HG03378 (cell line): ENCODE measurements at regions not wholly inside any gene's neighbourhood (a gene's known extent, or its start where the extent isn't known, plus 50 kb on each side); places are given as distances from the start of the nearest gene placed in this dataset.
"Not testable (repeated sequence)": the region's sequence is repeated elsewhere in the genome, so short reads cannot be mapped to it uniquely, and the experiment has no call there.

Experiments
- ATAC-seq: cut with Tn5 transposase; IDR thresholded peaks from one replicate; pipeline ENCODE4 v1.9.1; 2021; ENCODE audit warnings: mild to moderate bottlenecking, moderate library complexity; ENCODE audit not compliant: unreplicated experiment

DNA sequence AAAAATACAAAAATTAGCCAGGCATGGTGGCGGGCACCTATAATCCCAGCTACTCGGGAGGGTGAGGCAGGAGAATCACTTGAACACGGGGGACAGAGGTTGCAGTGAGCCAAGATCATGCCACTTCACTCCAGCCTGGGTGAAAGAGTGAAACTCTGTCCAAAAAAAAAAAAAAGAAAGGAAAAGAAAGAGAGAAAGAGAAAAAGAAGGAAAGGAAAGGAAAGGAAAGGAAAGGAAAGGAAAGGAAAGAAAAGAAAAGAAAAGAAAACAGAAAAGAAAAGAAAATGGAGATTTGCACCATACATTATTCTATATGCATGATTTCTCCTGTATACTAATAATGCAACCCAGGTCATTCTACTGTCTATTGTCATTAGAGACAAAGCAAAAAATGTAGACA is 421.5 kb downstream of the PCDH19 start:
- not testable (repeated sequence) for ATAC-seq

DNA sequence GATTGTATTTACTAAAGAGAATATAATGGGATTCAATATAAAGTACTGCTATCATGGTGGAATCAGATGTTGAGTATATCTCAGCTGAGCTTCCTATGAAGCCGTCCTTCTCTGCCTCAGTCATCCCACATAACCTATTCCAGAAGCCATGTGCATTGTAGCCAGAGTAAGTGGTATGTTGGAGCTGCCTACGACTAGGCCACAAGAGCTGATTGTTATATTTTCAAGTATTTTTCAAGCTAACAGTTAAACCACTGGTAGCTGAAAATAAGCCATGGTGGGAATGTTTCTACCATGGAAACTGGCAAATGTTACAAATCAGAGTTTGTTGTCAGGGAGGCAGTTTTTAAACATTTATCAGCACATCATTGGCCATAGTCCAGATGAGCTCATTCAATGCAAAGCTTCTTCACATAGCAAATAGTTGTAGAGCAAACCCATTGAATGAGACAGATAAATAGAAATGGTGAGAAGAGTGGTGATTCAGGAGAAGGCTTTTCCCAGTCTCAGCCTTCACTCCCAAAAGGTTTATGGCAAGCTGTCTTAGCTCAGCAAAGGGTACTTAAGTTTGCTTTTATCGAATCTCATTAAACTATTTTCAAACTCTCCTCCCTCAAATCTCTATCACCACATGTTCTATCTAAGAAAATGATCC is 436.4 kb downstream of the PCDH19 start:
- no peak for ATAC-seq

DNA sequence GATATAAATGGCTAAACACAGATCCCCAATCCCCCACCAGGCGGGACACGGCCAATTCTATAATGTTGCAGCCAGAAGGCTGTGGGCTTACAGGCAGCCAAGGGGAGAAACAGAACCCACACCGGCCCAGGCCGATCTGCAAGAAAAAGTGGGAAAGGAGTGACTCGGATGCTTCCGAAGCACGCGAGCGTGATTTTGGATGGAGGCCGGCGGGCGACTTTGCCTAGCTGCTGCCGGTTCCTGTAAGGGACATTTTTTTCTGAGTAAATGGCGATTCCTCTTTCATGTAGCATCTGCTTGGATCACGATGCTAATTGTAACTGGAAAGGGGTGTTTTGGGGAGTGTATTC is 470.2 kb downstream of the PCDH19 start:
- no peak for ATAC-seq

DNA sequence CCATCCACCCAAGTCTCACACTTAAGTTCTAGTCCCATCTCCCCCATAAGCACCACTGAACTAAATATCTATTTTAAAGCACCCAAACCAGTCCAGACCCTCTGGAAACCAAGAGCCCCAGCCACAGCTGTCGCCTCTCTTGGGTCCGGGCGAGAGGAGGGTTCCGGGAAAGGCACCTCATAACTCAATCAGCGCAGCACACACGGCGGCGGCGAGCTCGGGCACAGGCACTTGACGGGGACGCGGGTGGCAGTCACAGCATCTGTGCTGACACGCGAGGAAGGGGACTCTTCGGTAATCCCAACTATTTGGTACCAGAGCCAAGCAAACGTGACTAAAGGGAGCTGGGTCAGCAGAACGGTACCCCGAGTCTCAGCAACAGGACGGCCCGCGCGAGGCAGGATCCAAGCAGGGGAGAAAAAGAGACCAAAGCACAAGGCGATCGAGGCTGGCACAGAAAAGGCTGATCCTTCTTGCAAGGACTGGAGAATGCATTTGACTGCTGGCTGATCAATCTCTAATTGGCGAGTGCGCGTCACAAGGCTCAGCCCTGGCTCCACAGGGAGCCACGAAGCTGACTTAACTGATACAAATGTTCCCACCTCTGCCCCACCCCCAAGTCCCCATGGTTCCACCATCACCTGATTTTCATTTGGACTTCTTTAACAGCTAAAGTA is 470.7 kb downstream of the PCDH19 start:
- ATAC-seq: not testable (repeated sequence)

DNA sequence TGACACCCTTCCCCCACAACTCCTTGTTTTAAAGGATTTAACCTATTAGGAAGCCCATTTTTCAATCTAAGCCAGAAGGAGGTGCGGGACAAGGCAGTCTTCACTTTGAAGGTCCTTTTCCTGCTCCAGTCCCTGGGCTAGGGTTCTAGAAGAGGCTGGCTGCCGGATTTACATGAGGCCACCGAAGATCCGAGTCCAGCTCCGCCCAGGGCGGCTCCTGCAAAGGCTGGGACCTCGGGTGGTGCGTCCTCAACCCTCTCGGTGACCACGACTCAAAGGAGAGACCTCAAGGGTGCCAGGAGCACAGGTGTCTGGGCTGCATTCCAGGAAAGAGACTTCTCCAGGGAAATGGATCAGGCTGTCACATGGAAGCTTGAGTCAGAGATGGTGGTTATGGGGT is 471.6 kb downstream of the PCDH19 start:
- ATAC-seq: no peak

DNA sequence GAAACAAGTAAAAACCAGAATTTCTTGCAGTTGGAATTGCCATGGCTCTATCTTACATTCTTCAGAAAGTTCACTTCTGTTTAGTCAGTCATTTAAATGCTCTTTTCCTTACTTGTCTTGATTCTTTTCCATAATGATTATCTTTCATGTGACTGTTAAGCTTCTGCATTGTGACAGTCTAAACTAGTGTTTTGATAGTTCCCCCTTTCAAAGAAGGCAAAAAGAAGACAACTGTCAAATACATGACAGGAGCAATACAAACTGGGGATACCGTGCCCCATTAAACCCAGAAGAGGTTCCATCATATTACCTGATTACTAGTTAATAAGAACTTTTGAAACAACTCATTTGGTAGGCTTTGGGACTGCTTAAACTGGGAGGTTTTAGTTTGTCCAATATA is 476.2 kb downstream of the PCDH19 start:
- no peak for ATAC-seq

DNA sequence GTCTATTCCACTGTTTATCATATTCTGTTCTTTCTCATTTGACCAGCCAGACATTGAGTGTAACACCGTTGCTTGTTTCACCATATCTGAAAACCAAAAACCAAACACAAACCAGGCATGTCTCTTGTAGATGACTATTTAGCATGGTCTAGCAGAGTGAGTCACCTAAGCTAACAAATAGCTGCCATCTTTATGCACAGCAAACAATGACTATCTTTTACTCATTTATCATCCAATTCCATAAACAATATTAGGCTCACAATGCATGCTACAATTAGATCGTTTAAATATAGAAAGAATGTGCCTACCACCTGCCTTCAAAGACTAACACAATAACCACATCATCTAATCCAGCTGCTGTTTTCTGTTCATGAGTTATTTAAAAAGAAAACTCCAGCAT is 495.4 kb downstream of the PCDH19 start:
- ATAC-seq: no peak

DNA sequence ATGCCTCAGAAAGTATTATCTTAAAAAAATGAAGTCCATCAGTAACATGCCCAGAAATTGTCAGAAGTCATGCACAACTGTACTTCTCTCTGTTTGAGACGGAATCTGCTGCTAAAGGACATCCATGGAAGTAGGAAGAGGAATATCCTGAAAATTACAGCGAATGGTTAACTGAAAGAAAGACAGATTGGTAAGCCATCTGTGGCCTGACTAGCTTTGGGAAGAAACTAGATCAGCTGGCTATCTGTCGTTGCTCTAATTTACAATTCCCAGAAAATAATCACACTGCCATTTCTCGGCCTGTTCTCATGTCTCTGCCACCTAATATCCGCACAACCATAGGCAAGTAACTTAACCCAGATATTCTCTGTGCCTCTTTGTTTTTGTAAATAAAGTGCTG is 496.5 kb downstream of the PCDH19 start:
- ATAC-seq: no peak

DNA sequence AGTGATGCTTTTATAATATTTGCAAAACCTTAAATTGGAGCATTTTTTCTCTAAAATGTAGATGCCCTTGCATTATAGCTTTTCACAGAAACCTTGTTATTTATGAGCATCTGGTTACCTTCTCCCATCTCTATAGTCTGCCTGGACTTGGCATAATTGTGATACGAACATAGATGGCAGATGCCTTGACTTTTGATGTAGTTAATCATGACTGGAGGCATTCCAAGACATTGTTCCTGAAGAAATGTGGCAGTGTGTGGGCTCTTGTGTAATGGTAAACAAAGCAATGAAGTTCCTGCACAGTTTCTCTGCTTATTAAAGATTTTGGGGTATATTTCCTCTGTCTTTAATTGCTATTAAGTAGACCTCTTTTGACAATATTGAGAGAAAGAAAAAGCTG is 500.1 kb downstream of the PCDH19 start:
- no peak for ATAC-seq

DNA sequence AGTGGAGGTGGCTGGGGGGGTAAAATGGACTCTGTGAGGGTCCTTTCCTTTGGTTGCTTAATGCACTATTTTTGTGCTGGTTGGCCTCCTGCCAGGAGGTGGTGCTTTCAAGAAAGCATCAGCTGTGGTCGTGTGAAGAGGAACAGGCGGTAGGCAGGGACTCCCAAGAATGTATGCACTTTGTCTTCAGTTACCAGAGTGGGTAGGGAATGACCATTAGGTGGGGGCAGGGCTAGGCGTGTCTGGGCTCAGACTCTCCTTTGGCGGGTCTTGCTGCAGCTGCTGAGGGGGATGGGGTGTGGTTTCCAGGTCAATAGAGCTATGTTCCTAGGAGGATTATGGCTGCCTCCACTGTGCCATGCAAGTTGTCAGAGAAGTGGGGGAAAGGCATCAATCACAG is 509.0 kb downstream of the PCDH19 start:
- ATAC-seq: no peak

DNA sequence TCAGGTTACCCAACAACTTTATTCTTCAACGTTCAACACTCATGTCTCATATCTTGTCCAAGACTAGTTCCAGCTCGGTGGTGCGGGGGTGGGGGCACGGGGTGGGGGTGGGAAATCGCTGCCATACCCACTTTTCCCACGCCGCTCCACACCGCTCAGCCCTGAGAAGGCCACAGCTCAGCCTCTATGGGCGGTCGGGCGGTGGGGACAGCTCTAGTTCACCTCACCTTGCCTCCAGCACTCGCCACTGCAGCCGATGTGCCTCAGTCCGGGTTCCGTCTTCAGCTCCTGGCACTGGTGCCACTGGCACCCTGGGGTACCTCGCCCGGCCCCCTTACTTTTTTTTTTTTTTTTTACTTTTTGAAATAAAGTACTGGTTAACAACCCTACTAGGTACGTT is 522.2 kb downstream of the PCDH19 start:
- ATAC-seq: no peak

DNA sequence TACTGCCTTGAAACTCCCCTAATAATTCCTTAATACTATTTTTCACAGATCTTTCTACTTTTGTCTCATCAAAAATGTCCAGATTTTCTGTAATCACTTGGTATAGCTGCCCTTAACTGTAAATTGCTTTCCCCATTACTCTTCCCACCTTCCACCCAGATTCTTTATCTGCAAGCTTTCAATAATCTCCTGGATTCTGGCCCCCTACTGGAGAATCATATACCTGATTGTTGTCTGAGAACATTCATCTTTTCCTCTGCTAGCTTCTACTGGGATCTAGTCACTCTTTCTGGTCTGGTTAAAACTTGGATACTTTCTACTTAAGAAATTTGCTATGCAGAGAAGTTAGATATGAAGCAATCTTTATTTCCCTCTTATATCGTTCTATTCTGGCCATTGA is 552.6 kb downstream of the PCDH19 start:
- no peak for ATAC-seq

DNA sequence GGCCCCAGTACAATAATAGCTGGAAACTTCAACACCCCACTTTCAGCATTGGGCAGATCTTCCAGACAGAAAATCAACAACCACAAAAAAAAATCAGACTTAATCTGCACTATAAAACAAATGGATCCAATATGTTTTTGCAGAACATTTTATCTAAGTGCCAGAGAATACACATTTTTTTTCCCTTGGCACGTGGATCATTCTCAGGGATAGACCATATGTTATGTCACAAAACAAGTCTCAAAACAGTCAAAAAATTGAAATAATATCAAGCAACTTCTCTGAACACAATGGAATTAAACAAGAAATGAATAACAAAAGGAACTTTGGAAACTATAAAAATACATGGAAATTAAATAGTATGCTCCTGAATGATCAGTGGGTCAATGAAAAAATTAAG is 576.3 kb downstream of the PCDH19 start:
- ATAC-seq: no peak

DNA sequence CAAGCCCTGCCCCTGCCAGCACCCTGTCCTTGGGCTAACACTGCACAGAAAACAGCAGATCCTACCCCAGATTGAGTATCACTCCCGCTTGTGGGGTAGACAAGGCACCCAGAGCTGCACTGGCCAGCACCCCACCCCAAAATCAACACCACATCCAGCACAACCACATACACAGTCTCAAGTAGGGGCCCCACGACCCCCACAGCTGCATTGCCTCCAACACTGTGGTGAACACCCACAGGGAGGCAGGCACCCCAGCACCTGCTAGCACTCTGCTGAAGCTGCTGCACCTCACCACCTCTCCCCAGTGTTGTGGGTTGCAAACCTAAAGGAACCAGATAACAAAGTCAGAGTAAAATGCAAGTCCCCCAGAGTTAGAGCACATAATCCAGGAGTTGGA is 589.9 kb downstream of the PCDH19 start:
- ATAC-seq: no peak

DNA sequence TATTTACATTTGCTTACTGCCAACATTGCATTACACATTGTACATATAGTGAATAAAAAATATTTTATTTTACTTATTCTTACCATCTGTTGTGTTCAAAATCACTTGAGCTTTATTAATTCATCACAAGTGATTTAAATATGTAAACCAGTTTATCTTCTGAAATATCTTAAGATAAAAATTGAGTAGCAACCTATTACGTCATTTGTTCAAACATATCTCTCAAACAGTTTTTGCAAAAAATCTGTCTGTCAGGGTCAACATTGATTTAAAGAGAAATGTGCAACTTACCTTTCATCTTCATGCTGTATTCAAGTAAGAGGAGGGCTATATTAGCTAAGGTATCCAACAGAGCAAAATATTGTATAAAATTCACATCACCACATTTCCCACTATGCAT is 610.1 kb downstream of the PCDH19 start:
- no peak for ATAC-seq

DNA sequence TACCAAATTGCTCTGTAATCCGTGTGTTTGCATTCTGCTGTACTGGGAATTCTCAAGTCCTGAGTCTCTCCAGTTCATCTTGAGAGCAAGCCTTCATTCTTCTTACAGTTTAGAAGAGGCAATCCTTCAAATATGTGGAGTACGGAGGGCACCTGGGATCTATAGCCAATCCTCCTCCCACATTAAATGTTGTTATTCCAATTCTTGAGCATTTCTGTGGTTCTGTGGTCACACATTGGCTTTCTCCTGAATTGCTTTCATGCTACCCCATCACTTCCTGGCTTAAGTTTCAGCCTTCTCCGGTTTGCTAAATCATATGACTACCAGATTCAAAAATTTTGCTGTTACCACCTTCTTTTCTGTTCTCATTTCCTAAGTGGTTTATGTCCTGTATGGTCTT is 611.1 kb downstream of the PCDH19 start:
- no peak for ATAC-seq

DNA sequence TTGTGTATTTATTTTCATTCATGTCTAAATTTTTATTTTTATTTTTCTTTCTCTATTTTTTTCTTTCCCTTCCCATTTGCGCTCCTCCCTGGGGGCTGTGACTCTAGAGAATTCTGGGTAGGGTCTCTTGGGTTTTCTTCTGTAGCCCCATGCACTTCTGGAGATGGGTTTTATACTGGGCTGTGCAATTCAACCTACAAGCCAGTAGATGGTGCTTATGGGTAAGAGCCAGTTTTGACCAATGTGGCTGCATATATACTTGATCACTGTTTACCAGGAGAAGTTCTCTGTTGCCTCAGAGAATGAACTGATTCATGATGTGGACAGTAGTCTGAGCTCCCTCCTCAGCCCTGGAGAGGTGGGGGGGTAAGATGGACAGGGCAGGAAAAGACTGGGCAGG is 614.6 kb downstream of the PCDH19 start:
- ATAC-seq: no peak

DNA sequence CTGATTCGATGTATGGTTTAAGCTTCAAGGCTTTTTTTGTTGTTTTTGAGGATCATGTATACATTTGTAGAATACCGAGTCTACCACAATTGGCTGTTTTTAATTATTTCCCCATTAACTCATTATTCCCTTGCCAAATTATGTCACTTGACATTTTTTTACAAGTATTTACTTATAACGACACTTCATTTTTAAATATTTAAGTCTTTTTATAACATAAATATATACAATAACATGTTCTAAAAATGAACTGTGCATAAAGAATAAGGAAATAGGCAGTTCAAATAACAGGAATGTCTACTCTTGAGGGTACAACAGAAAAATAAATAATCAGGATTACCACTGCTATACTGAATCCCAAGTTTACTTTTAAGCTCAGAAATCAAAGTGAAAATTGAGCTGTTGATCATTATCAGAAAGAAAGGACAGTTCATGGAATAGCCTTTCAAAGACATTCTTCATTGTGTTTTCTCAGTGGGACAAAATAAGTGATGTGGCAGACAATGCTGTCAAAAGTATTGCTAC is 627.5 kb downstream of the PCDH19 start:
- no peak for ATAC-seq

DNA sequence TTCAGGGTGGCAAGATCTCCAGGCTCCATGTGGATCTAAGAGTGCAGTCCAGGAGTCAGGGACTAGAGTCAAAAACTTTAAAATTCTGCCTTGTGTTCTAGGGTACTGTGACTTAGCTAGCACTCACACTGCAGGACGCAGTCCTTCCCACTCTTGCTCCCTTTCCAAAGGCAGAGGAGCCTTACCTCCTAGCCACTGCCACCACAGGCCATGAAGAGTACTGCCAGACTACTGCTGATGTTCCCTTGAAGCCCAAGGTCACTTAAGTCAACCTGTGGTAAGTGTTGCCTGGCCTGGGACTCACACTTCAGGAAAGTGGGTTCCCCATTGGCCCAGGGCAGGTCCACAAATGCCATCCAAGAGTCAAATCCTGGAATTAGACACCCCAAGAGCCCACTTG is 632.2 kb downstream of the PCDH19 start:
- no peak for ATAC-seq

DNA sequence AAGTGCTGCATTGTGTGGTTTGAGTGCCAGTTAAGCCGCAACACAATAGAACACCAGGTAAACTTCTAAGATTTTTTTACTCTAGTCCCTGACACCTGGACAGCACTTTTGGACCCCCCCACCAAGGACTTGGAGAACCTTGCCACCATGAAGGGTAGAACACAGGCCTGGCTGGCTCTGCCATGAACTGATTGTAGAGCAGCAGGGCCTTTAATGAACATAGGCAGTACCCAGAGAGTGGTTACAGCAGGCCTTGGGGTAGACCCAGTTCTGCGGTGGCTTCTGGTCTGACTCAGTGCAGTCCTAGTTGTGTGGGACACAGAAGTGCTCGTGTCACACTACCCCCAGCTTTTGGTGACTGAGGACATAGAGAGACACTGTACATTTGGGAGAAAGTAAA is 648.3 kb downstream of the PCDH19 start:
- no peak for ATAC-seq

DNA sequence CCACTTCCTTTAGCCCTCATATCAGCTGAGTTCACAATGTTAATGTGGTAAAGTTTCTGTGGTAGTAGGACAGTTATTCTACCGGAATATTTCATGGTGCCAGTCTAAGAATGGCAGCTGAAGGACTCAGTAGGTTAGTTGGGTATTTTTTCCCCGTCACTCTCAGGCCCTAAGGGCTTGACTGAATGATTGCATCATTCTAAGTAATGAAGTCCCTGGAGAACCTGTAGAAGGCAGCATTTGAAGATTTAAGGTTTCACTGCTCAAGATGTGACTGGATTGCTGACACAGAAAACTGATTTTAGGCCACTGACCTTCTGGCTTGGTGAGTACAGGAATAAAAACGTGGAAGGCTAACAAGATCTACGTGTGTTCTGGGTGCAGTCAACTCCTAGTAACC is 657.3 kb downstream of the PCDH19 start:
- ATAC-seq: no peak

DNA sequence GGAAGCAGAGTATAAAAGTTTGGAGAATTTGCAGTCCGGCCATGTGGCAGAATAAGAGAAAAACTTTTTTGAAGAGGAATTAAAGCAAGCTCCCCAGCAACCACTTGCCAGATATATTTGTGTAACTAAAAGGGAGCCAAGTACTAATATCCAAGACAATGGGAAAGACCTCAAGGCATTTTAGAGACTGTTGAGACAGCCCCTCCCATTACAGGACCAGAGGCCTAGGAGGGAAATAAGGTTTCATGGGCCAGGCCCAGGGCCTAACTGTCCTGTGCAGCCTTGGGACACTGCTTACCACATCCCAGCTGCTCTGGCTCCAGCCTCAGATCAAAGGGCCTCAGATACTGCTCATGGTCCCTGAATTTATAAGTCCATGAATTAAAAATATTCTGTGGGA is 659.4 kb downstream of the PCDH19 start:
- no peak for ATAC-seq

DNA sequence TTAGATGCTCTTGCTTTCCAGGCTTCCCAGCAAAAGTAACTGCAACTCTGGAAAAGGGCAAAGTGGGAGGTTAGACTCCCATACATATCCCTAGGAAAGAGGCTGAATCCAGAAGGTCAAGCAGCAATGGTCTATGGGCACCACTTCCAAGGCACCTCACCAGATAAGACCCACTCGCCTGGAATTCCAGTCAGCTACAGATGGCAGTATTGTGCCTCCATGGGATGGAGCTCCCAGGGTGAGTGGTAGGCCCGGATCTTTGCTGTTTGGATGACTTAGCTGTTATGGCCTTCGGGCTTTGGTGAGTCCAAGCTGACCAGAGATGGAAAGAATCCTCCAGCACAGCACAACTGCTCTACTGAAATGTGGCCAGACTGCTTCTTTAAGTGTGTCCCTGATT is 688.0 kb downstream of the PCDH19 start:
- ATAC-seq: no peak
